ENCODE measurements at regions not wholly inside any gene's neighbourhood (a gene's known extent, or its start where the extent isn't known, plus 50 kb on each side); places are given as distances from the start of the nearest gene placed in this dataset.

GRCh38 chr4:67220861-67221260 lies 324.4 kb downstream of the CENPC start:
- no peak for DNase-seq

- DNase-seq, result no peak
Measured at GRCh38 chr4:67218883-67219282, 326.4 kb downstream of the CENPC start.

DNA sequence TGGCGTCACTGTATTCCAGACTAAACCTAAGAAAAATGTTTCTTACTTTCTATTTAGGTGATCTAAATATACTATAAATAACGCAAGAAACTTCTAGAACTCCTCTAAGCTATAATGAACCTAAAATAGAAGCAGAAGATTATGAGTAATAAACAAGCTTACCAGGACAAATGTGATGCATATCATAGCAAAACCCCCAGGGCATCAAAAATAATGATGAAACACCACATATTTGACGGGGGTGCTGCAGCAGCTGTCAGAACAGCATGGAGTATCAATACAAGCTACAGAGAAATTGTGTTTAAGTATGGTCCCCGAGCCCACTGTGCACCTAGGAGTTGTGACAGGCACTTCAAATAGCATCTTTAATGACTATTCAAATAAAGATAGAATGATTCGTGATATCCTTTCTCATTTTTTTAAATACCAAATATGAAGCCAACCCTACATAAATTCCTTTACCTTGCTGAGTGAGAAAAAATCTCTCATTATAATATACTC lies 337.3 kb downstream of the CENPC start:
- DNase-seq, result no peak

- peak; percentile 95 for DNase-seq
Measured at GRCh38 chr4:67204441-67204840, 340.9 kb downstream of the CENPC start.

DNA sequence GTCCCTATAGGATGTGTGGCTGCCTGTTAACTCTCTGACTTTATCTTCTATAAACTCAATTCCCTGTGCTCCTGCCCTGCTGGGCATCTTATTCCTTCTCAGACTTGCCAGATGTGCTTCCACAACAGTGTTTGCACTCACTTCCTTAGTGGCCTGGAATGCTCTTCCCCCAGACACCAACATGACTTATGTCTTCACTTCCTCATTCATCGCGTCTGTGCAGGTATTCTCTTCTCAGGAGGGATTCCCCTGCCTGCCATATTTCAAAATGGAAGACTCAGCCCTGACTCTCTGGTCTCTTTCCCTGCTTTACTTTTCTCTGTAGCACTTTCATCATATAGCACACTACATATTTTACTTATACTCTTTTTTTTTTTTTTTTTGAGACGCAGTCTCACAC lies 344.0 kb downstream of the CENPC start:
- DNase-seq, result peak; percentile 56

DNA sequence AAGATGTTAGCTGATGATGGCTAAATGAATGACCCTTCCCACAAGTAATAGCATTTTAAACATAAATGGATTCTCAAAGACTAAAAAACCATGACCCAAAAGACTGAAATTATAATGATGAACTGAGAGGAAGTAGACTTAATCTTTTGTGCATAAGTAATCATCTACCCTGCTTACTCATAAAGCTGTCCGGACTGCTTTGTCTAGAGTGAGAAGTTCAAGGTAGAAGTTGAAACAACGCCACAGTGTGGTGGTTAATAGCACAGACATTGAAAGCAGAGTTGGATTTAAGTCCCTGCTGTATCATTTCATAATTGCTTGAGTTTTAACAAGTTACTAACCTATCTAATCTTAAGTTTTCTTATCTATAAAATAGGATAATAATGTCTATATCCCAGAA lies 346.6 kb downstream of the CENPC start:
- DNase-seq, result peak; percentile 77

DNA sequence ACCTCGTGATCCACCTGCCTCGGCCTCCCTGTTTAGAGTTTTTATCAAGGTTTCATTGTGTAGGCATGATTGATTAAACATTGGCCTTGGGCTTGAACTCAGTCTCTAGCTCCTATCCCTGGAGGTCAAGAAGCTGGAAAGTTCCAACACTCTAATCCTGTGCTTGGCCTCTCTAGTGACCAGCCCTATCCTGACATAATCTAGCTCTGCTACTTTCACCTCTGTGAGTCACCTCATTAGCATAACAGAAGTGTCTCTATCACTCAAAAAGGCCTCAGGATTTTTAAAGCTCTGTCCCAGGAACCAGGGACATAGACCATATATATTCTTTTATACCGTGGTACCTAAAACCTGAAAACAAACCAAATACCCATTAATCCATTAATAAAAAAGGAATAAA lies 377.5 kb downstream of the CENPC start:
- DNase-seq, result no peak

- DNase-seq, result no peak
Measured at GRCh38 chr4:67162690-67163089, 382.6 kb downstream of the CENPC start.

- DNase-seq, result no peak
Measured at GRCh38 chr4:67161311-67161710, 384.0 kb downstream of the CENPC start.

DNA sequence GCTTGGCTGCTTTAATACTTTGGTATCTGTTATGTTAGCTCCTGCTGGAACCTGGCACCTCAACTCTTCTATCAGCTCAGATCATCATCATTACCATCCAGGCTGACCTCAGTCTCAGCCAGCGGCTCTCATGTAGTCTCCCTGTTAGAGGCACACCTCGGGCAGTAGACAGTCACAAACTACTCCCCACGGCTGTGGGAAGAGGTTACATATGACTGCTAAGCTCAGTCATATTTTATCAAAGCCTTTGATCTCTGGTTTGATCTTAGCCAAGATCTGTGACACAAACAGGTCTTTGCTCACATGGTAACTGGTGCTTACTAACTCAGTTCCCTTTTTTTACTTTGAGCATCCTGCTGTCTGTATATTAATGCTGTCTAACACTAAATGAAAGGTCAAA lies 384.9 kb downstream of the CENPC start:
- peak; percentile 47 for DNase-seq

DNA sequence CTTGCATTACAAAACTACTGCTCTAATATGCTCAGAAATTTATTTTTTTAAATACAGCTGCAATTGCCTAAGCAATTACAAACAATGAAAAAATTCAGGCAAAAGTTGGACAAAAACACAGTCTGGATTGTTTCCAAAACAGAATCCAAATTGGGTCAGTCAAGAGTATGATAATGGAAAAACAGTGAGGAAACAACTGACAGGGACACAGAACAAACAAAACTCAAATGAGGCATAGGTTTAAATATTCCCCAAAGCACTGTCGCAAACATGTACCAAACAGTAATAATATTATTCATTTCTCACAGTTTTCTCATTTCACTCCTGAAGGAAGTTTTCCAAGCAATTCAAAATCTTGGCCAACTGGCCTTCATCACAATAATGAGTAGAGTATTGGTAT lies 386.6 kb downstream of the CENPC start:
- DNase-seq, result no peak

GRCh38 chr4:67152976-67153375 lies 392.3 kb downstream of the CENPC start:
- DNase-seq, result no peak

- no peak for DNase-seq
Measured at GRCh38 chr4:67151376-67152343, 393.6 kb downstream of the CENPC start.

- DNase-seq, result no peak
Measured at GRCh38 chr4:67141586-67141985, 403.7 kb downstream of the CENPC start.

DNA sequence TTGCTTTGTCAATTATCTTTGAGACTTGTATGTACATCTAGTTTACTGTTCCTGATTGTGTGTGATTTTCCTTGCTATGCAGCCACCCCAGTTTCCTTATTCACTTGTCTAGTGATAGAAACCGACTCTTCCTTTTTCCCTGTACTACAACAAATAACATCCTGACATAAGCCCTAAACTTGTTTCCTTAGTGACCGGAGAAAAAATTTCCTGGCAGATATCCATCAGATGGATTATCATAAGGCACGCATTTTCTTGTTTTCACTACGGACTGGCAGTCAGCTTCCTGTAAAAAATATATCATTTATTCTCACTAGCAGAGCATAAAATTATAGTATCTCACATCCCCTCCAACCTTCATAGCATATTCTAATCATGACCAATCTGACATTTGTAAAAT lies 410.7 kb downstream of the CENPC start:
- DNase-seq, result no peak

DNA sequence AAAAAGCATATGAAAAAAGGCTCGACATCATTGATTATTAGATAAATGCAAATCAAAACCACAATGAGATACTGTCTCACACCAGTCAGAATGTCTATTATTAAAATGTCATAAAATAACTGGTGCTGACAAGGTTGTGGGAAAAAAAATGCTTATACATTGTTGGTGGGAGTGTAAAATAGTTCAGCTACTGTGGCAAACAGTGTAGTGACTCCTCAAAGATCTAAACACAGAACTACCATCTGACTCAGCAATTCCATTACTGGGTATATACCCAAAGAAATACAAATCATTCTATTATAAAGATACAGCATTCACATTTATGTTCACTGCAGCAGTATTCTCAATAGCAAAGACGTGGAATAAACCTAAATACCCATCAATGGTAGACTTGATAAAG lies 412.1 kb downstream of the CENPC start:
- no peak for DNase-seq

DNA sequence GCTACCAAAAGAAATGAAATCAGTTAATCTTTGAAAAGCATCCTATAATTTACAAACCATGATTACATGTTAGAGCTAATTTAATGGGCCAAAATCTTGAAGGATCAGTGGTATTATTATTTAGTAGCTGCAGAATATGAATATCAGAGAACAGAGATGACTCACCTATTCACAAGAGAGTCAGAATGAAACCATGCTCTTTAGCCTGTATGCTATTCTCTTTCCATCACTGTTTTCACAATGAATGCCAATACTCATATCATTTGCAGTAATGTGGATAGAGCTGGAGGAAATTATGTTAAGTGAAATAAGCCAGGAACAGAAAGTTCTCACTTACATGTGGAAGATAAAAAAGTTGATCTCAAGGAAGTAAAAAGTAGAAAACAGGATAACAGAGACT lies 414.1 kb downstream of the CENPC start:
- no peak for DNase-seq

GRCh38 chr4:67130411-67130810 lies 414.9 kb downstream of the CENPC start:
- DNase-seq, result no peak

DNA sequence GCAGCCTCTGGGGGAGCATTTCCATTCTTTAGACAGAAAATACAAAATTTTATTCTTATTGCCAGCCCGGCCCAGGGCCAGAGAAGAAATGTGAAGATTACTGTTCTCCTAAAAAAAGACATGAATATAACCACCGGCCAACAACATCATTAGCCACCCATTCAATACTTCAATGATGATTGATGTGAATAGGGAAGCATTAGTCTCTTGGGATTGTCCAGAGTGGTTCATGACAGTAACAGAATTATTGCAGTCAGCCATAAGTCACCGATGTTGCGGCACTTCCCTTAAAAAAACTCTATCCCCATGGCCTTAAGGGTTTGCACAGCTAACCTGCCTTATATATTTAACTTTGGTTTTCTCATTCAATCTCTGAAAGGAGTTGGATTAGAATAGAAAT lies 418.7 kb downstream of the CENPC start:
- DNase-seq, result no peak

DNA sequence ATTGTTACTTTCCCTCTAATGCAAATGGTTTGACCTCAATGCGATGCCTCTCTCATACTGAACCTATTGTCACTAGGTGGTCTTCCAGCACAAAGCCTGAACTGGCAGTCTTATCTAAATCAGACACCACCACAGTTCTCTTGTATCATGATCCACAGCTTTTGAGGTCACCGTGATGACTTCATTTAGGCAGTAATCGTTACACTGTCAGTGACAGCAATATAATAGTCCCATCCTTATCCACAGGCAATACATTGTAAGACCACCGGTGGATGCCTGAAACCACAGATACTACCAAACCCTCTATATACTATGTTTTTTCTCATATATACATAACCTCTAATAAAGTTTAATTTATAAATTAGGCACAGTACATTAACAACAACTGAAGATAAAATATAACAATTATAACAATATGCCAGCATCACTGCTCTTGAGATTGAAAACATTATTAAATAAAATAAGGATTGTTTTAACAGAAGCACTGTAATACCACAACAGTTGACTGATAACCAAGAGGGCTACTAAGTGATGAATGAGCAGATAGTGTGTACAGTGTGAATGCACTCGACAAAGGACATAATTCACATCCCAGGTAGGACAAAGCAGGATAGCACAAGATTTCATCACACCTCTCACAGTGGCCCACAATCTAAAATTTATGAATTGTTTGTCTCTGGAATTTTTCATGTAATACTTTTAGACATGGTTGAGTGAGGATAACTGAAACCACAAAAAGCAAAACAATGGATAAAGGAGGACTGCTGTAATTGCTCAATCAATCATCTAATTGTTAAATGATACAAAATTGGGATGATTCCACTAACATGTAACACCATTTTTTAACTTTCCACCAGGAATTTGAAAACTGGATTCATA lies 419.4 kb downstream of the CENPC start:
- no peak for DNase-seq

GRCh38 chr4:67124716-67125115 lies 420.6 kb downstream of the CENPC start:
- DNase-seq, result no peak

DNA sequence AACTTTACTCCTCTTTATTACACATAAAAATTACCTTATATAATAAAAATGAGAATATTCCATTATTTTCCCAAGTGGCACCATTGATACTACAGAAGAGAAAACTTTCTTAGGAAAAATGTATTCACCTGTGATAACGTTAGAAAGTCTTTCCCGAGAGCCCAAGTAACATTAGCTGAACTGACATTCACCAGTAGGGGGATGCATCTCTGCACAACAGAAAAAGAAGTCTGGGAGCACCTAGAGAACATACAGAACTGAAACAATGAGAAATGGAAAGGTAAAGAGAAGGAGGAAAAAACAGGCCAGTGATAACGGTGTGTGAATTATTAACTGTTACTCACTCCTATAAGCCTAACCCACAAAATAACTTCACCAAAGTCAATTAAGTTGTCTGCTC lies 423.3 kb downstream of the CENPC start:
- no peak for DNase-seq

- DNase-seq, result no peak
Measured at GRCh38 chr4:67120369-67120768, 424.9 kb downstream of the CENPC start.

DNA sequence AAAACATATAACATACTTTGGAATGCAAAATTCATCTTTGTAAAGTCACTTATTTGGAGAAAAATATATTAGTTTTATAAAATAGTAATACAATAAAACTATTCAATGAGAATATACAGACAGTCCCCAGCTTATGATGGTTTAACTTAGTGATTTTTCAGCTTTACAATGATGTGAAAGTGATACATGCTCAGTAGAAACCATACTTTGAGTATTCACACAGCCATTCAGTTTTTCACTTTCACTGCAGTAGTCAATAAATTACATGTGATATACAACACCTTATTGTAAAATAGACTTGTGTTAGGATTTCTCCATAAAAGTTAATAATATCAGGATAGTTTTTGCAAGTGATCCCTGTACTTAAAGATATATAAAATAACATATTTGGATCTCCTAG lies 436.0 kb downstream of the CENPC start:
- DNase-seq, result no peak
